NCI-H69 (cell line): ENCODE measurements at regions not wholly inside any gene's neighbourhood (a gene's known extent, or its start where the extent isn't known, plus 50 kb on each side); places are given as distances from the start of the nearest gene placed in this dataset.
A peak's percentile ranks its signal among the peaks of the same experiment; 100 is the strongest.
"Not testable (repeated sequence)": the region's sequence is repeated elsewhere in the genome, so short reads cannot be mapped to it uniquely, and the experiment has no call there.

ENCODE experiments used
- DNase-seq: peaks from one replicate; lab custom pipeline; 2025; lab: John Stamatoyannopoulos, UW

GRCh38 chr5:104024538-104024937 lies 461.9 kb upstream of the NUDT12 start:
- DNase-seq: peak; percentile 7

DNA sequence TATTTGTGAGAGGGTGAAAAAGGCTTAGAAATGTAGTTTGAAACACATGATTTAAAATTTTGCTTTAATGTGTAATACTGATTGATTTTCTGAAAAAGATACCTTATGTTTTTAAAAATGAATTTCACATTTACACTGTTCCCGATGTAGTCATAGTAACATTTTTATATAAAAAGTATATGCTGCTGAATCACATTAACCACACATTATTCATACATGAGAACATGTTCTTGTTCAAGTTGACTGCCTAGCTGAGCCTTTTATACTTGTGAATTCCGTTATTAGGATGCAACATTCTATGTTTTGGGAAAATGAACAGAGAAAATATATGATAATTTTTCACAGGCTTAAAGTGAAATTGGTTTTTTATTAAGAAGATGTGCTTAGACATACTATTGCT lies 461.1 kb upstream of the NUDT12 start:
- no peak for DNase-seq

DNA sequence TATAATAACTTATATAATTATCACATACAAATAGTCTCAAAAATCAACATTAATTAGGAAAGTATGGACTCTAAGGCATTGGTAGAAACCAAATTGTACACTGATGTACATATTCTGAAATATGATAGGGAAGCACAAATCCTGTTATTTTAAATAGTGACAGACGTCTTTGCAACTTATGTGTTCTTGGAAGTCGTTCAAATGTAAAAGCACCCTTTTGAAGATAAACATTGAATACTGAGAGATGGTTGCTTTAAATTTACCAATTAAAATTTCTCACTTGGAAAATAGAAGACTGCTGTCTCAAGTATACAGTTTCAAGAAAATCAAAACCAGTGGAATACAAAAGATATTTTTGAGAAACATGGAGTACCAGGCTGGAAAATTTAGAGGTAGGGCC lies 457.4 kb upstream of the NUDT12 start:
- DNase-seq: no peak

DNA sequence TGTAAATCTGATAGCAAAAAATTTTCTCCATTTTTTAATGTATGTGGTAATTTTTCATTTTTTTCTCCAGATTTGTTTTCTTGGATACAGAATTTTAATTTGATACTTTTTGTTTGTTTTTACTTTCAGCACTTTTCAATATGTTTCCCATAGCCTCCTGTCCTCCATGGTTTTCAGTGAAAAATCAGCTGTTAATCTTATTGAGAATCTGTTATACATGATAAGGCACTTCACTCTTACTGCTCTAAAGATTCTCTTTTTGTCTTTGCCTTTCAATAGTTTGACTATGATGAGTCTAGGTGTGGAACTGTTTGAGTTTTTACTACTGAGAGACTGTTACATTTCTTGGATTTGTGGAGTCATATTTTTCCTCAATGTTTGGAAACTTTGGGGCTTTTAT lies 455.7 kb upstream of the NUDT12 start:
- DNase-seq: peak; percentile 10

DNA sequence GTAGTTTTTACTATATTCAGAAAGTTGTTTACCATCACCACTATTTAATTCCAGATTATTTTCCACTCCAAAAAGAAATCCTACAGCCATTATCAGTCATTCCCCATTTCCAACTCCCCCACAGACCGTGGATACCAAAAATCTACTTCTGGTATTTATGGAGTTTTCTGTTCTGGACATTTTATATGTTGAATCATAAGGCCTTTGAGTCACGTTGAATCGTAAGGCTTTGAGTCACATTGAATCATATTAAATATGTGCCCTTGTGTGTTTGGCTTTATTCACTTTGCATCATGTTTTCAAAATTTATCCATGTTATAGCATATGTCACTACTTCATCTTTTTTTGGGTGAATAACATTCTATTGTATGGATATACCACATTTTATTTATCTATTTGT lies 454.1 kb upstream of the NUDT12 start:
- no peak for DNase-seq

GRCh38 chr5:104015765-104016164 lies 453.2 kb upstream of the NUDT12 start:
- DNase-seq: no peak

GRCh38 chr5:104002783-104003182 lies 440.2 kb upstream of the NUDT12 start:
- not testable (repeated sequence) for DNase-seq

DNA sequence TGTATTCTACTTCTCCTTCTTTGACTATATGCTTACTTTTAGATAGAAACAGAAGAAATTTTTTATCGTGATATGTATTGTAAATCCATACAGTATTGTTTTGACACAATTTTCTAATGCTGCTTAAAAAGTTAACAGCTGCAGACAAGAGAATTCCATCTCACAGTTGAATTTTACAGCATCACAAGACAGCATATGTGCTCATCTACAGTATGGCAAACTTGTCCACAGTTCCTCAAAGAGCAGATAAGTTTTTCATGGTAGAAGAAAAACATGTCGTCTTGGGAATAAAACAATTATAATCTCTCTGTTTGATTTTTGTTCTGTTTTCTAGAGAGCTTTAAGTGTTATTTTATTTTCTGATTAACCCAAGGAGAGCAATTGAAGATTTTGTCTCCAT lies 438.5 kb upstream of the NUDT12 start:
- DNase-seq: no peak

GRCh38 chr5:103993031-103993430 lies 430.4 kb upstream of the NUDT12 start:
- no peak for DNase-seq

- DNase-seq: no peak
These were observed 427.5 kb upstream of the NUDT12 start for GRCh38 chr5:103990064-103990463.

DNA sequence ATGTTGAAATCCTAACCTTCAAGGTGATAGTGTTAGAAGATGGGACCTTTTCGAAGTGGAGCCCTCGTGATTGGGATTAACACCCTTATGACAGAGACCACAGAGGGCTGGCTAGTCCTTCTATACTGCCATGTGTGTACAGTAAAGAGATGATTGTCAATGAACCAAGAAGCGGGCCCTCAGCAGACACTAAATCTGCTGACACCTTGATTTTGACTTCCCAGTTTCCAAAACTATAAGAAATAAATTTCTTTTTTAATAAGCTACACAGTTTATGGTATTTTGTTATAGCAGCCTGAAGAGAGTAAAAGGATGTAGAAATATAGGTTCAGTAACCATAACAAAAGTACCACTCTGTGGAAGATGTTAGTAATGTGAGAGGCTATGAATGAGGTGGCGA lies 419.0 kb upstream of the NUDT12 start:
- no peak for DNase-seq

DNA sequence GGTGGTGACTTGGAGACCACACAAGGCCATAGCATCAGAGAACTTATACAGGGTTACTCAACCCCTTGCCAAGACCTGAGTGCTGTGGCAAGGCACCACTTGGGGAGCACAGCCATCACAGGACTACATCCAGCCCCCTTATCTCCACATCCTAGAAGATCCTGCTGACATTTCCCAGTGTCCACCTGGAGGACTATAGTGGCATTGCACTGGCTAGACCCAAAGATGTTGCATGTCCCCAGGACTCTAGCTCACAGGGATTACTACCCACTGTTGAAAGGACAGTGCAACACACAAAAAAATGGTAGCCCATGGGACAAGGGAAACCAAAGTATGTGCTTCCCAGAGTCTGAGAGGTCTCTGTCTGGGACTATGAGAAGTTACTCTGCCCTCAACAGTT lies 411.1 kb upstream of the NUDT12 start:
- no peak for DNase-seq

GRCh38 chr5:103966295-103966694 lies 403.7 kb upstream of the NUDT12 start:
- not testable (repeated sequence) for DNase-seq

GRCh38 chr5:103962023-103962422 lies 399.4 kb upstream of the NUDT12 start:
- no peak for DNase-seq

GRCh38 chr5:103953601-103954382 lies 391.2 kb upstream of the NUDT12 start:
- no peak for DNase-seq

DNA sequence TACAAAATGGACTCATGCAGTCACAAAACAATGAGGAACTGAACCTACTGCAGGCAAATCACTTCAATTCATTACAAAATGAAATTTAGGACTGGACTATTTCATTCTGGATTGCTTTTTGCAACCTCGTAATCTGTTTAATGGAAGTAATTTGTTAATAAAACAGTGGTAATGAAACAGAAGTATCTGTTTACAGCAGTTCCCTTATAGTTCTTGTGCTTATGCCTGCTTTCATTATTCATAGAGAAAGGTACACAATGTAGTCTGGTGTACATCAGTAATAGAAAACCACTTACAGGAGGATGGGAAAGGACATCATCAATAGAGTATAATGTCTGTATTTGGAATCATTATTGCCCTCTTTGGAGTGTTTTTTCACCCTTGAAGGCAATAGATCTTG lies 389.2 kb upstream of the NUDT12 start:
- peak; percentile 29 for DNase-seq

- no peak for DNase-seq
These were observed 380.6 kb upstream of the NUDT12 start for GRCh38 chr5:103943230-103943629.

GRCh38 chr5:103942587-103943186 lies 380.1 kb upstream of the NUDT12 start:
- DNase-seq: peak; percentile 17

DNA sequence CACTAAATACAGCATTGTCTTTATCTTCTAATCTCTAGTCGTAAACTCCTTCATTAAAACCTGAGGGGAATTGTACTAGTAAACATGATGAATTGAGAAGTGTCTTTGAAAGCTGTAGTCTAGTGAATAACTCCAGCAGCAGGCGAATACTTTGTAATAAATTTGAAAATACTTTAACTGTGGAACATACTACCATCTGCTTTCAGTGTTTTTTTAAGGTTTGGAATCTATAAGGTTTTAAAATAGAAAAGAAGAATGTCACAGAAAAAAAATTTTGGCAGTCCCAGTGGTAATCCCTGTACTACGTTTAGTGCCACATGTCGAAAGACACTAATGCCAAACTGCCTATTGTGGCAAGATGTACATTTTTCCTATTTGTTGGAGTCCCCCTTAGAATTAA lies 379.0 kb upstream of the NUDT12 start:
- DNase-seq: no peak

DNA sequence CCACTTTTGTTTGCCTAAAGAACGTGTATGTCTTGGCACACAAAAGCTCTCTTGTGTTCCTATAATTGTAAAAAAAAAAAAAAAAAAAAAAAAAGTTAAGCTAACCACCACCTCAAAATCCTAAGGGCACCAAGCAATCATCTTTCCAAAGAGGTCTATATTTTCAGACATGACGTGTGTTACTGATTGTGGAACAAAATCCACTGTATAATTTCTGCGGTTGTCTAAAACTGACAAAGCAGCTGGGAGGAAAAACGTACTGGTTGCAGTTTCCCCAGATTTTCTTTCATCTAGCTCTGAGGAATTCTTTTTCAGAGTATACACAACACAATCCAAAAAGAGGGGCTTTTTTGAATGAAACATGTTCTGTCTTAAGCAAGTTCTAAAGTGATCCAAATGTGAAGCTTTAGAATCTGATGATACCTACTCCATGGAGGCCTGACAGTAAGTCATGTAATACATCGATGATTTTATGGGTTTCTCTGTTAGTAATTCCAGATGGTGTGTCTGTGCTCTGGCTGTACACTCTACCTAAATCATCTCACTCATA lies 375.6 kb upstream of the NUDT12 start:
- DNase-seq: no peak

DNA sequence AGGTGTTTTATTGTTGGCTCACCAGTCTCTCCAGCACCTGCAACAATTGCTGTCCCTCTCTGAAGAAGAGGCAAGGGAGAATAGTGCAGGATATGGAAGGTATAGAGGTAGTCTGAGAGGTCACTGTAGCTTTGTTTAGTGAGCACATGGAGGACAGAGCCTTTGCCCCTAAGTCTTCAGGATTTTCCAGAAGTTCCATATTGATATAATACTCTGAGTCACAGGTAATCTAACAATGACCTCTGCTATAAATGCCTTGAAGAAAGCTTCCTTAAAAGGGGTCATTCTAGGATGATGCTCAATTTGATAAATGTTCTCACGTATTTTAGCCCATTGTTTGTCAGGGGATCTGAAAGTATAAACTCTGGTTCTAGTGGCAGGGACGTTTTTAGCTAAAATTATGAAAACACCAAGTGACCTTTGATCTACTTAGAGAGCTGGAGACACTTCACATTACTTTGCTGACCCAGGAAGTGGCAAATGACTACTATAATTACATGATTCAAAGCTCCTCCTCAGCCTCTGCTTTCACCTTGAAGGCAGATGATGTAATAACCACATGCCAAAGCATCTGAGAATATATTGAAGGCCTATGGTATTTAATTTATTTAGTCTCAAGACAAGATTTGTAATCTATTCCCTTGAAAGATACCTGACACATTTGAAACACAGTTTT lies 366.9 kb upstream of the NUDT12 start:
- DNase-seq: peak; percentile 58

- no peak for DNase-seq
These were observed 365.1 kb upstream of the NUDT12 start for GRCh38 chr5:103927739-103928138.

GRCh38 chr5:103923616-103924168 lies 361.1 kb upstream of the NUDT12 start:
- DNase-seq: no peak
